NCI-H2107 (cell line): ENCODE measurements at regions not wholly inside any gene's neighbourhood (a gene's known extent, or its start where the extent isn't known, plus 50 kb on each side); places are given as distances from the start of the nearest gene placed in this dataset.

Experiments used
- DNase-seq: peaks from one replicate; lab custom pipeline; 2025; lab: John Stamatoyannopoulos, UW

GRCh38 chr5:164027738-164028137, 522.3 kb downstream of the MAT2B start:
- no peak for DNase-seq

DNA sequence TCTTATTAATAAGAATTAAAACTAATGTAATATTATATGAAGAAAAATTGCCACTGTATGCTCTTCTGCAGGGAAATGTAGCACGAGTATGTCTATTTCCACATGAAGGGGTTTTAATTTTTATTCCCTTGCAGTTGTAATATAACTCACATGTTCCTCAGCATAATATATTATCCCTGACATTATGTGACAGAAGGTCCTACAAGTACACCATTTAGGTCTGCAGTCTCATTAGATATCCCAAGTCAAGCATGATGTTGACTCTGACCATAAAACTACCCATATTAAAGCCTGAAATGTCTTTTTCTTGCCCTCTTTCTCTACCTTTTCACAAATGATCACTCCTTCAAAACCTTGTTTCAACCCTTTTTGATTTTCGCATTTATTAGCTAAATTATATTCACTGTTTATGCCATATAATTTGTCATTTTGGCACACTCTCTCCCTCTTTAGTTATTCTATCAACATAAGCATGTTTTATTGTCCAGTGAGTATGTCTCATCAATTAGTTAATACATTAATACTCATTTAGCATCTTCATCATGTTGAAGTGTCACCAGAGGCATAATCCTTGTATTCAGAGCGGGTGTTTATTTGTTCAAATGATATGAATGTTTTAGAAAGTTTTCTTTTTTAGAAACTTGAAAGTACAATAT, 532.8 kb downstream of the MAT2B start:
- no peak for DNase-seq

DNA sequence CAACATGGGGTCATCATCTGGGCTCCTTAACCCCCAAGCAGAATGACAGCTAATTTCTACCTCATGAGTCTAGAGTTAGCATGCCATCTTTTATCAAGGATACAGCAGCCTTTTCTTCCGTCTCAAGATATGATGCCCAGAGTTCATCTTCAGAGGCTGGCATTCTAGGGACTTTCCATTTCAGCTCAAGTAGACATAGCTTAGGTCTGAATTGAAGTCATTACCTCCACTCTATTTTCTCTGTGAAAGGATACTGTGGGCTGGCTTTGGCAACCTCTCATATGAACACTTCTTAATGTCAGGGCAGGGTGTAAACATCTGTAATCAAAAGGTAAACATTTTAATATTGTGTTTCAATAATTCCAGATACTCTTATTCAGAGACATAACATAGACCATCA, 535.7 kb downstream of the MAT2B start:
- no peak for DNase-seq

DNA sequence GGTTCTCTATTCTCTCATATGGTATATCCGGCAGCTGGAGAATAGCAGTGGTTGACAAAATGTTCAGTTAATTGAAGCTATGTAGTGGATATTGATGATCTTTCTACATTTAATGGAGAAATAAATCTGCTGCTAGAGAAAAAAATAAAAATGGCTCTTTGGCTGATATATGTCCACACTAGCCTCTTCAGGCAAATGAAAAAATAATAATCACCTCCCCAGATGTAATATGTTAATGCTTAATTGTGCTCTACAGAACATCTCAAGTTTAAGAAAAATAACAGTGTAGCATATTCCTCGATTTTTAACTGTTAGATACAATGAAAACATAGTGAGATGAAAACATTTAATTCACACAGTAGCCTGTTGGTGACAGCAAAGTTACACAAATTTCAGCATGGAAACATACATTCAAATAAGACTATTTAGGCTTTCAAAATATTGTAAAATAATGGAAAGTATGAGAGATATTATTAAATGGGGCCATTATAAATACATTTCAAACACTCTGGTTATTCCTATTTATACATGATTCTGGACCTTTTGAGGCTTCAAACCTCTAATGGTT, 543.0 kb downstream of the MAT2B start:
- DNase-seq = no peak

GRCh38 chr5:164051745-164052144, 546.3 kb downstream of the MAT2B start:
- no peak for DNase-seq

DNA sequence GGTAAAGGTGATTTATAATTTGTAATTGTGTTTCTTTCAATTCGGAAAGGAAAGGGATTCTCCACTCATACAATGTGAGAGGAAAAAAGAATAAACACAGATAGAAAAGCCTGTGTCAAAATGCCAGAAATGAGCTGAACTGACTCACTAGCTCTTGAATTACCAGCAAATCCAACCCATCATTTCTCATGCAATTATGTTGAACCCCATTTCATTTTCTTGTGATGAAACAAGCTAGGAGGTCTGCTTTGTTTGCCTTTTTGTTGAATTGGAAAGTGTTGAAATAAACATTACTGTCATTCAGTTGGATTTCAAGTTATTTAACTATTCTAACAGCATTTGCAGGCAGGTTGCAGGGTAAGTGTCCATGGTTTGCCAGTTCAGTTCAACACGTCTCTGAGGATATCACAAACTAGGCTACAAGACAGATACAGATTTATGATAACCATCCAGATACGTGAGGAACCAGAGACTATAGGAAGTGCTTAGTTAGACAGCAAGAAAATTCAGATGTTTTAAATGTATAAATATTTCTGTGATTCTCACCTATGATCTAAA, 547.2 kb downstream of the MAT2B start:
- DNase-seq = no peak

- DNase-seq = no peak
Observed at GRCh38 chr5:164053123-164053522, 547.7 kb downstream of the MAT2B start.

GRCh38 chr5:164054461-164054860, 549.0 kb downstream of the MAT2B start:
- no peak for DNase-seq

DNA sequence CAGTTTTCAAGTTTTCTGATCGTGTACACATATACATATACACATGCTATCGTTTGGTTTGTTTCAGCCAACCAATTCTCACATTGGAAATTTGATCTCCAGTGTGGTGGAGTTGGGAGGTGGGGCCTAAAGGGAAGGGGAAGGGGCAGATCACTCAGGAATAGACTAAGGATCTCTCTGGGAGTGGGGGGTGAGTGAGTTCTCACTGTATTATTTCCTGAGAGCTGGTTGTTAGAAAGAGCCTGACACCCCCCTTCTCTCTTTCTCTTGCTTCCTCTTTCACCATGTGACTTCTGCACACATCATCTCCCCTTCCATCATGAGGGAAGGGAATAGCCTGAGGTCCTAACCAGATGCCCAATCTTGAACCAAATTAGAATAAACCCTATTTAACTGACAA, 551.7 kb downstream of the MAT2B start:
- DNase-seq = no peak

DNA sequence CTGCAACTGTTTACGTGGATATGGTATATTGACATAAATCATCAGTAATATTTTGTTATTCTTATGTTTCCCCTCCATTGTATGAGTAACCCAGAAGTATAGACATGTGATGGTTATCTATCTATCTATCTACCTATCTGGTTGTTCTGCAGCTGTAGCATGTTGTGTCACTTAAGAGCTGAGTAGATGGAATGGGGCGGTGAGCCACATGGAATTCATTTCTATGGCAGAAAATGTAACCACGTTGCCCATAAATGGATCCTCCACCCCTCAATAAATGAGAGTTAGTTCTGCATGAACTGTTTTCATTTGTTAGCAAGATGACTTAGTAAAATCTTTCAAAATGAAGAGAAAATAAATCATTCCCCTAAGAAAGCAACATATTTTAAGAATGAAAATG, 553.2 kb downstream of the MAT2B start:
- DNase-seq = no peak

DNA sequence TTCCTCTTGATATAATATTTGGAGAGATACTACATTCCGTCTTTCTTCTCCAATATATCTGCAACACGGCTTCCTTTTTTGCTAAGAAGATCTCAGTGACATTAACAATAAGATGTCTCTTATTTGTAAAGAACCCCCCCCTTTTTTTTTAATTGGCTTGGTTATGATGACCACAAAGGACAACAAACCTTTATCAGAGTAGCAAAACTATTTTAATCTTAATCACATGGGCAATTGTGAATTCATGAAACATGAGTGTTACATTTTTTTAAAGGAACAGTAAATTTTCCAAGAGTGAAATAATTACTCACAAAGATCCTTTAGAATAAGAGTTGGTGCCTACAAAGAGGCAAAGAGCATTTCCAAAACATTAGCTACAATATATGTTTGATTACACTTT, 554.1 kb downstream of the MAT2B start:
- no peak for DNase-seq

- no peak for DNase-seq
Observed at GRCh38 chr5:164060786-164061355, 555.5 kb downstream of the MAT2B start.

DNA sequence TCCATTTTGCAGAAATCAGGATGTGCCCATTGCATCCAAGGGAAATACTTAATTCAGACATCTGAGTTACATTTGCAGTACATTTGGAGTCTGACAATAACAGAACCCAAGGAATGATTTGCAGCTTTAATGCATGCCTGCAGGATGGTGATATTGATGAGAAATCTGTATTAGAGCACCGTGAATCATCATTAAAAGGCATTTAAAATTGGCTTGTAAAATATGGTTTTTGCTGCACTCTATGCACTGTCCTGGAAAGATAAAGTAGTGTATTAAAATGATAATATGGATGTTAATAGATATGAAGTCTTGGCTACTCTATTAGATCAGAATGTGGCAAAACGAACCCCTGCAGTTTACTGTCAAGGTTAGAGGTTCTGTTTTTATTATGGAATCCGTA, 556.9 kb downstream of the MAT2B start:
- DNase-seq = no peak

DNA sequence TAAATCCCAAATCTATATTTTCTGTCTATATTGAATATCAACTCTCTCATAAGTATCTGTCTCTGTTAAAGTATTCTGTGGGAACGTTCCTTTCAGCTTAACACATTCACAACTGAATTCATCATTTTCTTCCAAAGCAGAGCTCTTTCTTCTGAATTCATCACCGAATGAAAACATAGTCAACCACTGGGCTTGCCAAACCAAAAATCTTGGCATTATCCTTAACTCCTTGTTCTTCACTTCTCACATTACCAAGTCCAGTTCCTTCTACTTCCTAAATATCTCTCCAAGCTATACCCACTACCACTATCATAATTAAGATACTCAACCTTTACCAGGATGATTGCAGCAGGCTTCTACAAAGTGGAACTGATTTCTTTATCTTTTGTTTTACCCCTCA, 559.8 kb downstream of the MAT2B start:
- no peak for DNase-seq

GRCh38 chr5:164071671-164072070, 566.3 kb downstream of the MAT2B start:
- no peak for DNase-seq

DNA sequence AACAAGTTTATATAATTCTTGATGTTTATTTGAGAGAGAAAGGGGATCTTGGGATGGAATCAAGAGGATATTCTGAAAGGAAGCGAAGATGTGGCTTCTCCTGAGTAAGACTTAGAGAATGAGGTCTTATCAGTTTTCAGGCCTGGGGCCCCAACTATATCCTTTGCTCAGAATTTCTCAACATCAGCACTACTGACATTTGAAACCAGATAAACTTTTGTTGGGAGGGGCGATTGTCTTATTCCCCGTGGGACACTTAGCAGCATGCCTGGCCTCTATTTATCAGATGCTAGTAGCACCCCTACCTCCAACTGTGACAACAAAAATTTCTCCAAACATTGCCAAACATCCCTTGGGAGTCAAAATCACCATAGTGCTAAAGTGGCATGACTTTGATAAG, 567.7 kb downstream of the MAT2B start:
- no peak for DNase-seq

DNA sequence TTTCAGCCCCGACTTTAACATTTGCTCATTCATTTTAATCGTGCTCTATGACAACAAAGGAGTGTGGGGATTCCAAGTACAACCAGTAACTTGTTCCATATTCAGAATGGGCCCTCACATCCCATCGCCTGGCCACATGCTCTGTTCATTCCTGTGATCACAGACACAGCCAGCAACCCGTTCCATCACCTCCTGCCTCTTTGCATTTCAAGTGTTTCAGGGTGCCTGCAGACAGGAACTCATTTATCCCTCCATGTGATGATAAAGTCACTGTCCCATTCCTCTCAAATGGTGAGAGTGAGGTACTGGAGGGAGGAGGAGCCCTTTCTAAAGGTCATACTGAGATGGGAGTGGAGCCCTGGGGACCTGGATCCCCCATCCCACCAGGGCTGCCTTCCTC, 571.1 kb downstream of the MAT2B start:
- DNase-seq = no peak

- no peak for DNase-seq
Observed at GRCh38 chr5:164090358-164090757, 584.9 kb downstream of the MAT2B start.

DNA sequence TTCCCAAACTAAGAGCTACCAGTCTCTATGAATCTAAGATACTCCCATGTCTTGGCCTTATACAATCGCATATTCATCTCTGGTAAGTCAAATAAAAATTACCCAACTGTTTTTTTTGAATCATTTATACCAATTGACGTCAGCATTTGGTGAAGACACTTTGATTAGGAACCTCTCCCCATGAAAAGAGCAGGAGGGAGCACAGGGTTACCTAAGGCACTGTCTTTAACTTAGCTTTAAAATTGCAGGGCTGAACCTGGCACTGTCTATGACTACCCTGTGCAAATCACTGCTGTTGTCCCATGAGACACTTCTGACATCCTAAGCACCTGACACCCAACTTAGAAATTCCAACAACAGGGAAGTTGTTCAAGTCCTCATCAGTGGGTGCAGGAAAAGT, 586.4 kb downstream of the MAT2B start:
- no peak for DNase-seq

DNA sequence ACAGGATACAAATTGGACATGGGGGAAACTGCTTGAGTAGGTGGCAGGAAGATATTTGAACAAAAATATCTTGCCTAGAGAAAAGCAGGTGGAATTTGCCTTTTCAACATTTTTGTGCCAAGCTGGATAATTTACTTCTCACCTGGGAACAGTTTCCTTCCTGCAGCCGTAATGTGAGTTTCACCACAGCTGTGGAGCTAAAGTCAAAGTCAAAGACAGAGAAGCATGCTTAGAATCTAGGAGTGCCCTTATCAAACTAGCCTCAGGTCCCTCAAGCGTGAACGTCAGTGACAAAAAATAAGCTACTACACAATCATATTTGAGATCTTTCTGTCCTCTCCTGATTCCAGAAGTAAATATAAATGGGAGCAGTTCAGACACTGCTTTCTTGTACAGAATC, 588.9 kb downstream of the MAT2B start:
- no peak for DNase-seq

- DNase-seq = no peak
Observed at GRCh38 chr5:164097749-164098148, 592.3 kb downstream of the MAT2B start.

DNA sequence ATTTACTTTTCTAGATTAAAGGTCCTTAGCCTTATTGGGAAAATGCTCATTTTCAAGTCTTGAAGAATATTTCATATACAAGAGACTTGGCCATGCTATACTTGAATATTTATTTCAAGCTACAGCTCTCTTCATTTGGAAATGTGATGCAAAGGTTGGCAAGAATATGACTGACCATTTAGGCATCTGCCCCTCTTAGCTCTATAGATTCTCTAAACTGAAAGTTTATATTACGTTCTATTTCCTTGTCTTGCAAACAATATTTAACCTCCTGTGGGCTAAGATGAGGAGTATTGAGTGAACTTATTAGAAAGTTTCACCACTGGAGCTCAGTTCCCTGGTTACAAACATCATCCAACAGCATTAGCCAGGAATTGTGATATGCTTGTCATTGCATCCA, 593.1 kb downstream of the MAT2B start:
- no peak for DNase-seq

- no peak for DNase-seq
Observed at GRCh38 chr5:164098979-164099378, 593.6 kb downstream of the MAT2B start.

- DNase-seq = no peak
Observed at GRCh38 chr5:164115420-164115819, 610.0 kb downstream of the MAT2B start.
